Caki2 (cell line): ENCODE measurements at regions not wholly inside any gene's neighbourhood (a gene's known extent, or its start where the extent isn't known, plus 50 kb on each side); places are given as distances from the start of the nearest gene placed in this dataset.
A peak's percentile ranks its signal among the peaks of the same experiment; 100 is the strongest.
"Not testable (repeated sequence)": the region's sequence is repeated elsewhere in the genome, so short reads cannot be mapped to it uniquely, and the experiment has no call there.

Experiments
- DNase-seq: peaks from one replicate; pipeline ENCODE4 v3.0.0-alpha.2; 2015; ENCODE audit warnings: low read depth
- in situ Hi-C: cut with HindIII; loops from 2 replicates; pipeline ENCODE4 v1.10.0; 2016; ENCODE audit warnings: low sequenced_read_pairs, low pct_unique_long_range_greater_than_20kb, mixed read lengths

DNA sequence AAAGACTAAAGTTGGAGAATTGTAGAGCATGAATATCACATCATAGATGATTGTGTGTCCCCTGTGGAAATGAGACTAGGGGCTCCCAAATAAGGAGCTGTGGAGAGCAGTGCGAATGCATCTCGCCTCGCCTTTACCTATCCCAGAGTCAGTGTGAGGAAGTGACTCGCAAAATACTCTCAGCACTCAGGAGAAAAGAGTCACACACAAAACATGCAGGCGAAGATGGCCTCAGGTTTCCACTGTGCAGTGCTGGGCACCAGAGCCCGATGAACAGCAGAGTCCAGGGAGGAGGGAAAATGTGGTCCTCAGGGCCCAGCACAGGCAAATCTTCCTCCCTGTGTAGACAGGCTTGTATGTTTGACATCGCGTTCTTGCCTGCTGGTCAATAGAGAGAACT, 126.5 kb upstream of the AFDN start:
- in situ Hi-C loops: no loop called here

DNA sequence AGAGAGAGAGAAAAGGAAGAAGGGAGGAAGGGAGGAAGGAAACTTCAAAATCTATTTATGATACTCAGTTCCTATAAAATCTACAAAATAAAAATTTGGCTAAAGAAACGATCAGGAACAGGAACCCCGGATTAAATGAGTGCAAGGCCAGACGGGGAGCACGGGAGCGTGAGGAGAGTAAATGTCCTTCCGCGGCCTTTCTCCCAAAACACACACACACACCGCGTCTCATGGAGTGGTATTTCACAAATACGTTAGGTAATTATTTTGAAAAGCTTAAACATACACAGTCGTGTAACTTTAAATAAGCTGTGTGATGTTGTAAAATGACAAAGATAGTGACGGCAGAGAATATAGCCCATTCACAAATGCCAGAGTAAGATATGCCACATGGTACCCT, 125.7 kb upstream of the AFDN start:
- in situ Hi-C loops: no loop called here
- no peak for DNase-seq

More for the DNA sequence above, 126.5 kb upstream of the AFDN start:
- DNase-seq: no peak

GRCh38 chr6:167702241-167702827, 124.4 kb upstream of the AFDN start:
- in situ Hi-C loops: no loop called here
- DNase-seq: no peak

GRCh38 chr6:167703347-167703746, 123.4 kb upstream of the AFDN start:
- DNase-seq: no peak
- in situ Hi-C loops: no loop called here

DNA sequence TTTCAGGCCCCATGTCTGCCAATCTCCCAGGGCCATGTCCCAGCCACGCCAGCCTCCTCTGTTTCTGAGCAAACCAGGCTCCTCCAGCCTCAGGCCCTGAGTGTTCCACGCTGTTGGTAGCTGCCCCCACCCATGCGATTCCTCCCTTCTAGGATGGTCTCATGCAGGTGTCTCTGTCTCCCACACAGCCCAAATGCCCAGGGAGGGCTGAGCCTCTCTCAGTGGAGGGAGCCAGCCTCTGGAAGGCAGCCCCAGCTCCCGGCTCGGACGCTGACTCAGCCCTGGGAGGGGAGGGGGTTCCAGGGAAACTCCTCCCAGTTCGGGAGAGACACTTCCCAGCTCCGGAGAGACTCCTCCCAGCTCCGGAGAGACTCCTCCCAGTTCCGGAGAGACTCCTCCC, 122.9 kb upstream of the AFDN start:
- peak; percentile 44 for DNase-seq
- in situ Hi-C loops: no loop called here

GRCh38 chr6:167704396-167704901, 122.3 kb upstream of the AFDN start:
- DNase-seq: peak; percentile 35
- in situ Hi-C loops: no loop called here

DNA sequence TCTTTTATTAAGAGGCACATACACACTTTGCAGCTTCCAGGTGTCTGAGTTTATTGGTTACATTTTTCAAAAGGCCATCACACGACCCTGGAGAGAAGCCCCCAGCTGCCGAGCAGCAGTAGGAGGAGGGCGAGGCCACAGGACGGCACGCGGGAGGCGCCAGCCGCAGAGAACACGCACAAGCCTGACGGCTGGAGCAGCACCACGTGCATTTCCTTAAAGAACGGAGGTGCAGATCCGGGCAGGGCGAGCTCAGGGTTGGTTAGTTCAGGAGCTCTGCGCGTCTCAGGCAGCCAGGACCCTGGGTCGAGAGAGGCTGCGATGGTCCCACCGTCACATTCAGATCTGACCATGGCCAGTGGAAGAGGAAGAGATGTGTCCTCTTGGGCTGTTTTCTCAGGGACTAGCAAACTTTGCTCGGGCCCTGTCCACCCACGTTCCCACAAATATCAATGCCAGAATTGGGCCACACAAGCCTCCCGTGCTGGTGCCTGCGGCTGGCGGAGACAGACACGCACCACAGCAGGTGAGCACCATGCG, 121.4 kb upstream of the AFDN start:
- in situ Hi-C loops: no loop called here
- no peak for DNase-seq

DNA sequence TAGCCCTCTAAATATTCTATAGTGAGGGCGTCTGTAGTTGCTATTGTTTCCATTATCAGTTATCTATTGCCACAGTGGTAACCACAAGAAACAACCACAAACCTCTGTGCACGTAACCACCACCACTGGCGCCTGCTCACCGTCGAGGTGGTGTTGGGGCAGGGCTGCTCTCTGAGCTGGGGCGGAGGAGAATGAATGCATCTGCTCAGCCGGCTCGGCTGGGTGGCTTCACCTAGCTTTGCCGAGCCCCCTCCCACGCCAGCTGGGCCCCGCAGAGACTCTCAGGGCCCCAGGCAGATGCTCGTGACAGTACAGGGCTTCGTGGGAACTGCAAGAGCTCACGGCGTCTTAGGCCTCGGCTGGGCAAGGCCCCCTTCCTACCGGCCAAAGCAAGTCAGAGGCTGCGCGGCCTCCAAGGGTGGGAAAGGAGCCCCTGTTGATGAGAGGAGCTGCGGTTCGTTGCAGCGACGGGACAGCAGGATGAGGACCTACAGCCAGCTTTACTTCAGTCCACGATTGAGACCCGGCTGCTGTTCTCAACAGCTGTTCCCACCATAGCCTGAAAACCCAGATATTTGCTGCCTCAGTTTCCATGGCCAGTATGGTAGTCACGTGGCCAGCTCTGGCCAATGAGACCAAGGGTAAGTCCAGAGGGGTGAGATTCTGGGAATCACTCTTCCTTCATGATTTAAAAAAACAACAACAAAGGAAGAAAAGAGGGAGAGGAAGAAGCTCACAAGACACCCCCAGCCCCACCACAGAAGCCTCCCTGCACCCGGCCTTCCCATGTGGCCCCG, 120.2 kb upstream of the AFDN start:
- in situ Hi-C loops: no loop called here
- no peak for DNase-seq

GRCh38 chr6:167707686-167708500, 118.8 kb upstream of the AFDN start:
- DNase-seq: no peak
- in situ Hi-C loops: no loop called here

GRCh38 chr6:167708501-167709094, 118.1 kb upstream of the AFDN start:
- in situ Hi-C loops: no loop called here
- DNase-seq: no peak

DNA sequence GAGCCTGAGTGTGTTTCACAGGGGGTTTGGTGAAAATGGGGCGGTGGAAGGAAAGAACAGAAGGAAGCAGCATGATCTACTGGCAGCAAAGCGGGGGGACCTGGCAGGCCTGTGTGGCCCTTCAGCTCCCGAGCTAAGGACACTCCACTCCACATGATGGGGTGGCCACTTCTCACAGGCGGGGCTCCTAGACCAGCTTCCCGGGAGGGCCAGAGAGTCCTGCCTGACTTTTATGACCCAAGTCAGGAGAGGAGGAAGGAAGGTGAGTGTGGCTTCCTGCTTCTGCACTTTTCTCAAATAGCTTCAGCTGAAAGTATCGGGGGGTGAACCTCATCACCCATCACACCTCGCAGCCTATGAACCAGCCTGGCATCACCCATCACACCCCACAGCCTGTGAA, 117.5 kb upstream of the AFDN start:
- in situ Hi-C loops: no loop called here
- no peak for DNase-seq

GRCh38 chr6:167709776-167710336, 116.9 kb upstream of the AFDN start:
- in situ Hi-C loops: not testable (repeated sequence)

GRCh38 chr6:167710363-167710920, 116.3 kb upstream of the AFDN start:
- no peak for DNase-seq
- in situ Hi-C loops: no loop called here

More at GRCh38 chr6:167709776-167710336, 116.9 kb upstream of the AFDN start:
- DNase-seq: not testable (repeated sequence)

DNA sequence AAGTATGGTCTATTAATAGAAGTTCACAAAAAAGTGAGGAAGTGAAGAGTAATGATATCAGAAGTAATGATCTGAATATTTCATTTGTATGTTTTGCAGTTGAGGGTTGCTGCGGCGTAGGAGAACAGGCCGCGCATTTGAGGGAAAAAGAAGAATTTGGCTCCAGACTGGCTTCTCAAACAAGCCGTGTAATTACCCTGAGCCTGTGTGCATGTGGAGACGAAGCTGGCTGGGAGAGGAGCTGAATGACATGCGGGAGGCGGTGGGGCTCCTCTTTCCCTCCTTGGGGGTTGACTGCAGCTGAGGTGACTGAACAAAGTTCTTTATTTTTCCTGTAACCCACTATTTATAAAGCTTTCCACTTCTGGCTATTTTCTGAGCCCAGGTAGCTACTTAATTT, 115.5 kb upstream of the AFDN start:
- in situ Hi-C loops: no loop called here
- no peak for DNase-seq

- in situ Hi-C loops: no loop called here
These were observed 114.7 kb upstream of the AFDN start for GRCh38 chr6:167711768-167712730.

DNA sequence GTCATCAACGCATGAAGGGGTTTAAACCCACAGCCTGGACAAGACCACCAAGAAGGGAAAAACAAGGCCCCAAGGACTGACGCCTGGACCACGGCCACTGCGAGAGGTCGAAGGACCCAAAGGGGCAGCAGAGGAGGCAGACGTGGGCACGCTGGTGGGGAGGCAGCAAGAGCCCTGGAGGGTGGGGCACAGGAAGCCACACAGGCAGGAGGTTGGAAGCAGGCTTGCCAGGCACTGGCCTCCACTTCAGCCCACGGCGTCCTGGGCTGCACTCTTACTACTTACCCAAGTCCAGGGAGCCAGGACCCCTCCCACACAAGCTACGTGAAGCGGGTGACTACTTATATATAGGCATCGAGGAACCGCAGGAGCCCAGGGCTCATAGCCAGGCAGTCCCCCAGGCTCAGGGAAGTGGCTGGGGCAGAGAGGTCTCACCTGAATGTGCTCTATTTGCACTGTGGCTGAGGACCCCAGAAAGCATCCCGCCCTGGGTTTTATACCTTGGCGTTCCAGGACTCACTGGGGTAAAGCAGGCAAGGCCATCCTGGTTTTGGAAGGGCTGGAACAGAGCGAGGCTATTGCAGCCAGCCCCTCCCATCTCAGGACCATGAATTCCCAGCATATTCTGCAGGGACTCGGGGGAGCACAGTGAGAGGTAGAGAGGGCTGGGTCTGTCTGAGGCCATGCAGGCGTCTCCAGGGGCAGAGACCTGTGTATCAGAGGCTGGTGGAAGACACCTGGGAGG, 113.8 kb upstream of the AFDN start:
- in situ Hi-C loops: no loop called here

More at GRCh38 chr6:167711768-167712730, 114.7 kb upstream of the AFDN start:
- DNase-seq: no peak

More for the DNA sequence above, 113.8 kb upstream of the AFDN start:
- DNase-seq: no peak
